PC-3 (cell line): ENCODE measurements at regions not wholly inside any gene's neighbourhood (a gene's known extent, or its start where the extent isn't known, plus 50 kb on each side); places are given as distances from the start of the nearest gene placed in this dataset.

Source experiments
- ATAC-seq: fragments of 200-7000 bp; cut with Tn5 transposase; 2 replicates; pipeline ENCODE4 v1.9.1; 2020; ENCODE audit warnings: mild to moderate bottlenecking, moderate library complexity
- BruUV-seq: library from RNA; stranded (reverse); fragments of 400-500 nt; replicated peaks from 2 replicates; lab custom pipeline; 2021; lab: Mats Ljungman, UMichigan
- CTCF ChIA-PET: fragments of 300-600 bp; sonication (Branson Sonifier 250); formaldehyde crosslinking; loops from one replicate; lab custom pipeline; 2022; ENCODE audit warnings: antibody characterized with exemption; lab: Charles Lee
- POLR2A ChIA-PET: fragments of 300-600 bp; sonication (Branson Sonifier 250); formaldehyde crosslinking; loops from one replicate; lab custom pipeline; 2022; ENCODE audit warnings: antibody characterized with exemption; ENCODE audit not compliant: unreplicated experiment; lab: Charles Lee
- DNase-seq: peaks from one replicate; pipeline ENCODE4 v3.0.0-alpha.2; 2015
- H2AFZ ChIP-seq: fragments of 300-600 bp; sonication (generic); 2 replicates; pipeline ENCODE4 v1.6.0; 2016; ENCODE audit warnings: antibody characterized with exemption, low read length
- H3F3A ChIP-seq: fragments of 300-600 bp; sonication (generic); one replicate; pipeline ENCODE4 v1.6.0; 2017; ENCODE audit warnings: antibody characterized with exemption, low read length, control low read depth, mild to moderate bottlenecking; ENCODE audit not compliant: unreplicated experiment
- H3K27ac ChIP-seq: fragments of 300-600 bp; sonication (generic); 2 replicates; pipeline ENCODE4 v1.5.1; 2016; ENCODE audit warnings: mild to moderate bottlenecking, low read length
- H3K27me3 ChIP-seq: fragments of 300-600 bp; sonication (generic); 2 replicates; pipeline ENCODE4 v1.6.1; 2016; ENCODE audit warnings: low read length, mixed read lengths
- H3K36me3 ChIP-seq: fragments of 300-600 bp; sonication (generic); 2 replicates; pipeline ENCODE4 v1.6.1; 2016; ENCODE audit warnings: low read depth, mixed run types, low read length, mixed read lengths
- H3K4me1 ChIP-seq: fragments of 300-600 bp; sonication (generic); 2 replicates; pipeline ENCODE4 v1.5.1; 2016; ENCODE audit warnings: low read length; ENCODE audit not compliant: insufficient read depth
- H3K4me2 ChIP-seq: fragments of 300-600 bp; sonication (generic); 2 replicates; pipeline ENCODE4 v1.6.0; 2016; ENCODE audit warnings: low read length
- H3K4me3 ChIP-seq: fragments of 300-600 bp; sonication (generic); 2 replicates; pipeline ENCODE4 v1.5.1; 2016; ENCODE audit warnings: mild to moderate bottlenecking, low read length, mixed read lengths
- H3K79me2 ChIP-seq: fragments of 300-600 bp; sonication (generic); 2 replicates; pipeline ENCODE4 v1.6.1; 2017; ENCODE audit warnings: low read length, mixed read lengths
- H3K9ac ChIP-seq: fragments of 300-600 bp; sonication (generic); 2 replicates; pipeline ENCODE4 v1.6.0; 2016; ENCODE audit warnings: mild to moderate bottlenecking, low read length
- H3K9me2 ChIP-seq: fragments of 300-600 bp; sonication (generic); replicated peaks from 2 replicates; pipeline ENCODE4 v1.6.1; 2016; ENCODE audit warnings: mixed run types, low read length, mixed read lengths
- H3K9me3 ChIP-seq: fragments of 300-600 bp; sonication (generic); 2 replicates; pipeline ENCODE4 v1.6.1; 2016; ENCODE audit warnings: low read length, mixed read lengths
- H4K20me1 ChIP-seq: fragments of 300-600 bp; sonication (generic); 2 replicates; pipeline ENCODE4 v1.6.1; 2016; ENCODE audit warnings: low read length, mixed read lengths
- CTCF ChIP-seq: fragments of 300-600 bp; sonication (generic); conservative IDR thresholded peaks from 2 replicates; pipeline ENCODE4 v1.5.1; 2017; ENCODE audit warnings: antibody characterized with exemption, low read depth, mild to moderate bottlenecking, low read length
- EZH2 ChIP-seq: fragments of 300-600 bp; sonication (generic); IDR thresholded peaks from one replicate; pipeline ENCODE4 v1.6.1; 2017; ENCODE audit warnings: antibody characterized with exemption, mild to moderate bottlenecking, low read length; ENCODE audit not compliant: unreplicated experiment
- EZH2phosphoT487 ChIP-seq: fragments of 300-600 bp; sonication (generic); IDR thresholded peaks from 2 replicates; pipeline ENCODE4 v1.6.1; 2018; ENCODE audit warnings: mild to moderate bottlenecking, antibody characterized with exemption, low read length, borderline replicate concordance
- intact Hi-C: fragments of 100-400 bp; cut with micrococcal nuclease; formaldehyde crosslinking; loops from 2 replicates; pipeline ENCODE4 v1.9.0; 2023

GRCh38 chr2:204049635-204050034 lies 113.1 kb downstream of the ICOS start:
- Histone ChIP-seq H3K4me3 (no peak overlapping the region), H3K27me3 (peaks cover 62% of the 10 kb centered on the region), H3K36me3 (no peaks in the 10 kb centered on the region), H3K9me2 (no peaks in the 10 kb centered on the region), H3F3A (no peaks in the 10 kb centered on the region), H3K9ac (no peak overlapping the region), H4K20me1 (no peaks in the 10 kb centered on the region), H3K27ac (no peak overlapping the region), H3K79me2 (no peaks in the 10 kb centered on the region), H3K9me3 (no peaks in the 10 kb centered on the region), H2AFZ (no peak overlapping the region), H3K4me1 (no peaks in the 10 kb centered on the region), H3K4me2 (no peak overlapping the region)
- ChIA-PET POLR2A (no interaction called here), CTCF (no interaction called here)
- TF ChIP-seq EZH2: no peak
- no peak for TF ChIP-seq EZH2phosphoT487
- TF ChIP-seq CTCF: no peak
- intact Hi-C loops: no loop called here
- BruUV-seq: no TSS peak
- ATAC-seq (no peak), DNase-seq (no peak)

- Histone ChIP-seq H3K79me2 (no peaks in the 10 kb centered on the region), H3K4me1 (no peaks in the 10 kb centered on the region), H3K27ac (no peak overlapping the region), H3K9me2 (no peaks in the 10 kb centered on the region), H3K9me3 (no peaks in the 10 kb centered on the region), H2AFZ (no peak overlapping the region), H3K36me3 (no peaks in the 10 kb centered on the region), H3K27me3 (peaks cover 65% of the 10 kb centered on the region), H3K4me2 (no peak overlapping the region), H3K9ac (no peak overlapping the region), H3K4me3 (no peak overlapping the region), H4K20me1 (no peaks in the 10 kb centered on the region), H3F3A (no peaks in the 10 kb centered on the region)
- intact Hi-C loops: no loop called here
- TF ChIP-seq EZH2phosphoT487 (no peak), EZH2 (no peak), CTCF (no peak)
- CTCF ChIA-PET: no interaction called here
- no peak for DNase-seq
- no peak for ATAC-seq
- POLR2A ChIA-PET: interaction anchor here (0.8 kb wide), 1 partner anchor 462 kb away, joined by 4 read pairs; no protein-coding TSS in a partner anchor
- no TSS peak for BruUV-seq
Observed at GRCh38 chr2:204050681-204051080, 114.1 kb downstream of the ICOS start.

GRCh38 chr2:204051476-204051875 lies 114.9 kb downstream of the ICOS start:
- Histone ChIP-seq H3K27me3 (peaks cover 66% of the 10 kb centered on the region), H2AFZ (no peak overlapping the region), H3K4me3 (no peak overlapping the region), H3K9me2 (no peaks in the 10 kb centered on the region), H3K4me2 (no peak overlapping the region), H3K79me2 (no peaks in the 10 kb centered on the region), H3K4me1 (no peaks in the 10 kb centered on the region), H3K36me3 (no peaks in the 10 kb centered on the region), H3F3A (no peaks in the 10 kb centered on the region), H4K20me1 (no peaks in the 10 kb centered on the region), H3K9me3 (no peaks in the 10 kb centered on the region), H3K9ac (no peak overlapping the region), H3K27ac (no peak overlapping the region)
- peak; percentile 35; the same call in 1 of the 2 replicates for ATAC-seq
- intact Hi-C loops: no loop called here
- ChIA-PET CTCF (no interaction called here), POLR2A (interaction anchor here (0.8 kb wide), 1 partner anchor 461 kb away, joined by 4 read pairs; no protein-coding TSS in a partner anchor)
- TF ChIP-seq EZH2 (no peak), CTCF (peak; percentile 69), EZH2phosphoT487 (no peak)
- no TSS peak for BruUV-seq
- peak; percentile 40 for DNase-seq
